ENCODE measurements at regions not wholly inside any gene's neighbourhood (a gene's known extent, or its start where the extent isn't known, plus 50 kb on each side); places are given as distances from the start of the nearest gene placed in this dataset.
A peak's percentile ranks its signal among the peaks of the same experiment; 100 is the strongest.

- TF ChIP-seq, protein P1, sequence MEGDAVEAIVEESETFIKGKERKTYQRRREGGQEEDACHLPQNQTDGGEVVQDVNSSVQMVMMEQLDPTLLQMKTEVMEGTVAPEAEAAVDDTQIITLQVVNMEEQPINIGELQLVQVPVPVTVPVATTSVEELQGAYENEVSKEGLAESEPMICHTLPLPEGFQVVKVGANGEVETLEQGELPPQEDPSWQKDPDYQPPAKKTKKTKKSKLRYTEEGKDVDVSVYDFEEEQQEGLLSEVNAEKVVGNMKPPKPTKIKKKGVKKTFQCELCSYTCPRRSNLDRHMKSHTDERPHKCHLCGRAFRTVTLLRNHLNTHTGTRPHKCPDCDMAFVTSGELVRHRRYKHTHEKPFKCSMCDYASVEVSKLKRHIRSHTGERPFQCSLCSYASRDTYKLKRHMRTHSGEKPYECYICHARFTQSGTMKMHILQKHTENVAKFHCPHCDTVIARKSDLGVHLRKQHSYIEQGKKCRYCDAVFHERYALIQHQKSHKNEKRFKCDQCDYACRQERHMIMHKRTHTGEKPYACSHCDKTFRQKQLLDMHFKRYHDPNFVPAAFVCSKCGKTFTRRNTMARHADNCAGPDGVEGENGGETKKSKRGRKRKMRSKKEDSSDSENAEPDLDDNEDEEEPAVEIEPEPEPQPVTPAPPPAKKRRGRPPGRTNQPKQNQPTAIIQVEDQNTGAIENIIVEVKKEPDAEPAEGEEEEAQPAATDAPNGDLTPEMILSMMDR (IDR thresholded peaks at IDR 0.05; ENCODE audit: extremely low read depth, missing control alignments), result peak; percentile 34
- DNase-seq (ENCODE audit: low spot score), result peak; percentile 62
Measured at GRCh38 chr5:17132444-17133083, 84.9 kb upstream of the BASP1 start.

DNA sequence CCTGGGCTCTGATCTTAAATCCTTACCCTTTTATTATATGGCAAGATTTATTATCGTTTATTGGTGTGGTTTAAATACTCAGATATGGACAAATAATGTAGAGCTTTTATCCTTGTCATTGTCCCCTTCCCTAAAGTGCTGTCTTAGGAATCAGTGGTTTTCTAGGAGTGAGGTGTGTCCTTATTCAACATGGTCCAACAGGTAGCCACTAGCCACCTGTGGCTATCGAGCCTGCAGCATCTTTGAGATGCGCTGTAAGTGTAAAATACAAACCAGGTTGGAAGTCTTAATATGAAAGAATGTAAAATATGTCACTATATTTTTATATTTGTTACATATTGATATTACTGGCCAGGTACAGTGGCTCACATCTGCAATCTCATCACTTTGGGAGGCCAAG, 82.4 kb upstream of the BASP1 start:
- TF ChIP-seq, protein P1 (IDR thresholded peaks at IDR 0.05; ENCODE audit: extremely low read depth, missing control alignments), result no peak
- DNase-seq (ENCODE audit: low spot score), result no peak

- TF ChIP-seq, protein P1 (IDR thresholded peaks at IDR 0.05; ENCODE audit: extremely low read depth, missing control alignments), result no peak
- DNase-seq (ENCODE audit: low spot score), result no peak
Measured at GRCh38 chr5:17143335-17143734, 74.1 kb upstream of the BASP1 start.

DNA sequence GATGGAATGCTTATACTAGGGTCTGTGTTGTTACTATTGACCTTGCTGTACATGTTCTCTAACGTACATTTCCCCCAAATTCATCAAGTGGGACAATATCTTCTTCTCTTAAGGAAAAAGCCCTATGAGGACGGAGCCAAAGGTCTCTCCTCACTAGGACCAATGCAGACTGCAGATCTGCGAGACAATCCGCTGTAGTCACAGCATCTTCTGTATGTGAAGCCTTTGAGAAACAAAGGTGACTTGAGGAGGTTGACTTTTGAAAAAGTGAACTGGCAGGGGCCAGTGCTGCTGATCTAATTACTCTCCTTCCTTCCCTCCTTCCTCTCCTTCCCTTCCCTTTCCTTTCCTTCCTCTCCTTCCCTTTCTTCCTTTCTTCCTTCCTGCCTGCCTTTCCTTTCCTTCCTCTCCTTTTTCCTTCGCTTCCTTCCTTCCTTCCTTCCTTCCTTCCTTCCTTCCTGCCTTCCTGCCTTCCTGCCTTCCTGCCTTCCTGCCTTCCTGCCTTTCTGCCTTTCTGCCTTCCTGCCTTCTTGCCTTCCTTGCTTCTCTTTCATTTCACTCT, 71.1 kb upstream of the BASP1 start:
- DNase-seq (ENCODE audit: low spot score), result no peak

GRCh38 chr5:17147170-17147569, 70.3 kb upstream of the BASP1 start:
- TF ChIP-seq, protein P1 (IDR thresholded peaks at IDR 0.05; ENCODE audit: extremely low read depth, missing control alignments), result no peak
- no peak for DNase-seq (ENCODE audit: low spot score)

More for the DNA sequence above, 71.1 kb upstream of the BASP1 start:
- TF ChIP-seq, protein P1 (IDR thresholded peaks at IDR 0.05; ENCODE audit: extremely low read depth, missing control alignments), result no peak

DNA sequence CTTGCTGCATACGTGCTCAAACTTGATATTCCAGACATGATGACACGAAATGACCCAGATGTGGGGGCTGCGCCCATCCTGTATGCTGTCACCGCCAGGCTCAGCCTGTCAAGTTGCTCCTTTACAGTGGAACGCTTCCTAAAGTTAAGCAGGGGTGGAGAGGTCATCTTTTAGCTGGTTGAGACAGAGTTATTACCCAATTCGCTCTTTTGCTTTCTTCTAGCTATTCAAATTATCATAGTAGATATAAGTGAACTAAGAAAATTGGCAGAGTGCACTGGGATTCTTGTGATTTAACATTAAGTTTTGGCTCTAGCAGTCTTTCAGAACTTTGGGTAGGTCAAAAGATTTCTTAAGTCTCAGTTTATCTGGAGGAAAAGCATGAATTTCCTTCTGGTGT, 69.8 kb upstream of the BASP1 start:
- DNase-seq (ENCODE audit: low spot score), result no peak
- TF ChIP-seq, protein P1 (IDR thresholded peaks at IDR 0.05; ENCODE audit: extremely low read depth, missing control alignments), result no peak

DNA sequence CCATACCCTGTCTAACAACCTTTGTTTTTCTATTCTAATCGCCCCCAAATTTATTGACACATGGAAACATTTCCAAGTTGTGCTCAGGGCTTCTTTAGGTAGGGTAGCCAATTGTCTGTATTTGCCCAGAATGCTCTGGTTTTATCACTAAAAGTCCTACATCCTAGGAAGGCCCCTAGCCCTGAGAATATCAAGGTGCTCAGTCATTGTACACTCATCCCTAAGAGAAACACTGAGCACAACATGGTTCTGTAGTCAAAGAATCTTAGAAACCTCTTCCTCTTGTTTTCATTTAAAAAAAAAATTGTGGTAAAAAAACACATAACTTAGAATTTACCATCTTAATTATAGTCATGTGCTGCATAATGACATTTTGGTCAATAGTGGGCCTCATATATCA, 69.0 kb upstream of the BASP1 start:
- TF ChIP-seq, protein P1 (IDR thresholded peaks at IDR 0.05; ENCODE audit: extremely low read depth, missing control alignments), result no peak
- DNase-seq (ENCODE audit: low spot score), result no peak
